Ecto neural progenitor cell (in vitro differentiated cells): ENCODE measurements at regions not wholly inside any gene's neighbourhood (a gene's known extent, or its start where the extent isn't known, plus 50 kb on each side); places are given as distances from the start of the nearest gene placed in this dataset.
"Not testable (repeated sequence)": the region's sequence is repeated elsewhere in the genome, so short reads cannot be mapped to it uniquely, and the experiment has no call there.

Experiments used
- DNase-seq: peaks from one replicate; pipeline ENCODE4 v3.0.0-alpha.2; 2018; ENCODE audit warnings: low spot score

DNA sequence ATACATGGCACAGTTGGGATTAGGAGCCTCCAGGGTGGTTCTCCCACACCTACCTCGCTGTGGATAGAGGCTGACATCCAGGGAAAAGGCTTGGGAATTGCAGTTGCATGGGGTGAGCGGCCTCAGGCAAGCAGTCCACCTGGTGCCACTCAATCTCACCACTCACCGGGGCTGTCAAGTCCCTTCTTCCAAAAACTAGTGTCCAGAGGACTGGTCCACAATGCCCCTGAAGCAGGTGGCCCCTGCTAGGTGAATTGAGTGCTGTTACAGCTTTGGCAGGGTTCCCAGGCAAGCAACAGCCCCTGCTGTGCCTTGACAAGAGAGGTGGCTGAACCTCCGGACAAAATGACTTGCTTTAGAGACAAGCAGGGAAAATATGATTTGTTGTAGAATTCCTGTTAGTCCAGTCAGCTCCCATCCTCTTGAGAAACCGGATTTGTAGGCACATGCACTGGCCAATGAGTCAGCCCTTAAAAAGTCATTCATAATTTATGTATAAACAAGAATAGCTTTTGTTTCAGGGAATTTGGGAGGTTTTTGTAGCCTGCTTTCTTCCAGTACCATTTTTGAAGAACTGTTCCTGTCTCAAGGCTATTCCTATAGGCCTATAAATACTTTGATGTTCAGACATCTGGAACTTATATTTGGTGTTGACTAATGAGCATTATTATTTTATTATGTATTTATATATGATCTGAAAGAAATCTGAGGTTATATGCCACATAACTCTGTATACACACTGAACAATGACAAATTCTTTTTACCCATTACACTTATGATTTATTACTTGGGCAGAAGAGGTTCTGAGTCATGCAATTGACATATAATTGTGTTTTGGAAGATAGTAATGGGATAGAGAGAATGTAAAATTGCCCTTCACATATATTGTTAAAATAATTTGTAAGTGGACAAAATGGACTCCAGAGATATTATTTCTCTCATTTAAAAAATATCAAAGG is 411.1 kb downstream of the ACTL7B start:
- no peak for DNase-seq

- DNase-seq: no peak
These were observed 412.0 kb downstream of the ACTL7B start for GRCh38 chr9:108443741-108444140.

GRCh38 chr9:108443019-108443633 is 412.7 kb downstream of the ACTL7B start:
- no peak for DNase-seq

- no peak for DNase-seq
These were observed 413.2 kb downstream of the ACTL7B start for GRCh38 chr9:108442627-108443018.

DNA sequence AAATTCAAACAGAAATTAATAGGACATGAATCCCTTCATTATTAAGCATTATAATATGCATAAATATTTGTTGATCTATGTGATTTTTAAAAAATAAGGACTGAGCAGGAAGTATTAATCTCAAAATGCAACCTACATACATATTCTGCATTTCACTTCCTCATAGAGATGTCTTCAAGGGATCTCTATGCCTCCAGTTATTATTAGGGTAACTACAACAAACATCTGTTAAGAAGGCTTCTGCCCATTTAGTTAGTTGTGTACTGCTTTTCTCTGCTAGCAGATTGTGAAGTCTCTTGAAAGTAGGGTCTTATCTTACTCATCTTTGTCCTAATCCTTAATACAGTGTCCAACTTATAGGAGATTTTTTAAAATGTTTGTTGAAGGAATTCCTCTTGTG is 414.1 kb downstream of the ACTL7B start:
- no peak for DNase-seq

GRCh38 chr9:108441251-108441650 is 414.5 kb downstream of the ACTL7B start:
- DNase-seq: no peak

- DNase-seq: no peak
These were observed 415.8 kb downstream of the ACTL7B start for GRCh38 chr9:108439947-108440346.

- DNase-seq: no peak
These were observed 418.1 kb downstream of the ACTL7B start for GRCh38 chr9:108437656-108438055.

DNA sequence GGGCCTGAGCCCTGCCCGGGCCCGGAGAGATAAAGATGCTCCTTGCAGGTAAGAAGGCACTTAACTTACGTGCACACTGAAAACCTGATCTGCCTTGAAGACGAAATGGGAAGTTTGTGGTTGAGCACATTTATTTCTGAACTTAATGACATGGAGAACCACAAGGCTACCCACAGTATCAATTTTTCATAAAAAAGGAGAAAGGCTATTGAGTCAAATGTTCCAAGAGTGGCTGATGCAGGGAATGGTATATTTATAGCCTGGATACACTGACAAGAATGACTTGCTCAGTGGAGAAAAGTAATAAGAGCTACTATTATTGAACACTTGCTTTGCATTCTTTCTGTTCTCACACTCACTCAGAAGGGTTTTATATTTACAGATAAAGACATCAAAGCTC is 419.3 kb downstream of the ACTL7B start:
- DNase-seq: no peak

DNA sequence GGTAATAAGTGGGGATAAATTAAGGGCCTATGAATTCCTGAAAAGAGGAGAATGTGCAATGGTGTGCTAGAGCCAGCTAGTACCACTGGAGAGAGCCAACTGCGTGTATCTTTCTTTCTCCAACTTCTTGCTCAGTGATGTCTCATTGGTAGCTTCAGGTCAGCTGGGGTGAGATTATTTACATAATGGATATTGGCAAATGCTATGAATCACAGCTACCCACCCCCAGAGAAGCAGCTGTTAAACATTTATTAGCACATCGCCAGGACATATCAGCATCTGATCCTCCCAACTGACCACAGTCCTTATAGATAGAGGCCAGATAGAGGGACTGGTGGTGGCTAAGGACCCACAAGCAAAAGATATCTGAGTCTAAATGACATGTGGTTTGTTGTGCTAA is 421.3 kb downstream of the ACTL7B start:
- no peak for DNase-seq

- DNase-seq: no peak
These were observed 421.8 kb downstream of the ACTL7B start for GRCh38 chr9:108434036-108434435.

DNA sequence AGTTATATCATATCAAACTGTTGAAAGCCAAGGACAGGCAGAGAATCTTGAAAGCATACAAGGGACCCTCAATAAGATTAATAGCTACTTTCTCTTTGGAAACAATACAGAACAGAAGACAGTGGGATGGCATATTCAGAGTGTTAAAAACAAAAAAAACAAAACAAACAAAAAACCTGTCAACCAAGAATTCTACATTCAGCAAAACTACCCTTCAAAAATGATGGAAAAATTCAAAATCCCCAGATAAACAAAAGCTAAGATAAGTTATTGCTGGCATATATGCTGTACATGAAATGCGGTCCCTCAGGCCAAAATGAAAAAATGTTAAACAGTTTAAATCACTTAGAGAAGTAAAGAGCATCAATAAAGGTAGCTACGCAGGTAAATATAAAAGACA is 425.1 kb downstream of the ACTL7B start:
- DNase-seq: no peak

GRCh38 chr9:108427751-108428150 is 428.0 kb downstream of the ACTL7B start:
- DNase-seq: no peak

GRCh38 chr9:108426421-108426940 is 429.3 kb downstream of the ACTL7B start:
- not testable (repeated sequence) for DNase-seq

DNA sequence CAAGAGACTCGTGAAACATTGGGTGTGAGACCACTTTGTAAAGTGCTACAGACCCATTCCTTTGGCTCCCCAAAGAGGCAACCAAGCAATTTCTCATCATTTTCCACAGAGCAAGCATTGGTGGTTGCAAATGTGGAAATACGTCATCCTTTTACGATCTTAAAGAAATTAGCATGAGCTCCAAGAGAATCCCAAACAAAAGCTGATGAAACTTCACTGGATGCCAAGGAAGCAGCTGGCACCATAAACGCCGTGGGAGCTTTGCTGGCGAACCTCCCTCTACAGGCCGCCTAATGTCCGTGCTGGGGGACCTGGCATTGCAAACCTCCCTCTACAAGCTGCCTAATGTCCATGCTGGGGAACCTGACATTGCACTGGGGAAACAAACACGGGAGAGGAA is 432.4 kb downstream of the ACTL7B start:
- no peak for DNase-seq

DNA sequence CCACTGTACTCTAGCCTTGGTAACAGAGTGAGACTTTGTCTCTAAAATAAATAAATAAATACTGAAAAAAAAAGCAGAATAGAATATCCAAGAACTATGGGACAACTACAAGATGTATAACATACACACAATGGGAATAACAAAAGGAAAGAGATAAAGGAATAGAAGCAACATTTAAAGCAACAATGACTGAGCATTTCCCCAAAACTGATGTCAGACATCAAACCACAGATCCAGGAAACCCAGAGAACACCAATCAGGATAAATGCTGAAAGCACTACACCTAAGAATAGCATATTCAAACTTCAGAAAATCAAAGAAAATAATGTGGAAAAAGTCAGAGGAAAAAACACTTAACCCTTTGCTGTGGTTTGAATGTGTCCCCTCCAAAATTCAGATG is 436.4 kb downstream of the ACTL7B start:
- no peak for DNase-seq

DNA sequence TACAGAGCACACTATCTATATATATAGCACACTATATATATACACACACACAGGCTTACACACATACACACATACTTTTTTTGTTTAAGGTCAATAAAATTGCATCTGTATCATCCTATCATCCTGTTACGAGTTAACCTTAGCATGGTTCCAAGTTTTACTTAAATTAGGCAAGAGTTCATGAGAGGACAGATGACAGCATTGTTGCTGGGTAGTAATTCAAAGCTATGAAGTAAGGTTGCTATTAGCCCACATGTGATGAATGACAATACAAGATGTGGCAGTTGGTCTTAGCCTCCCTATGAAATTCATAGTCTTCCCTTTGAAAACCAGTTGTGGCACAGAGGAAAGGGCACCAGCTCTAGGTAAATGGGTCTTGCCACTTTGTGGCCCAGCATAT is 438.1 kb downstream of the ACTL7B start:
- DNase-seq: no peak

DNA sequence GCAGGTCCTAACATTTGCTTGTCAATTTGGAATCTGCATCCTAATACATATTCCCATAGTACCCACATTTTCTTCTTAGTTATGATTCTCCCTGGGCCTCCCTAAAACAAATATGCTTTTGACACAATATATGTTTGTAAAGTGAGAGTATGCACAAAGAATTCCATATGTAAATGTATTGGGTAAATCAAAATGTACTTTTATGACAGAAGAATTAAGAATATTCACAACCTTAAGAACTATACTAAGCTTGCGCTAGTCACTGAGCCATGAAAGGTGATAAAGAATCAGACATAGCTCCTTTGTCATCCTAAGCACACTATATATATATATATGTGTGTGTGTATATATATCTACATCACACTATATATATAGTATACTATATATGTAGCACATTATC is 438.5 kb downstream of the ACTL7B start:
- DNase-seq: no peak

DNA sequence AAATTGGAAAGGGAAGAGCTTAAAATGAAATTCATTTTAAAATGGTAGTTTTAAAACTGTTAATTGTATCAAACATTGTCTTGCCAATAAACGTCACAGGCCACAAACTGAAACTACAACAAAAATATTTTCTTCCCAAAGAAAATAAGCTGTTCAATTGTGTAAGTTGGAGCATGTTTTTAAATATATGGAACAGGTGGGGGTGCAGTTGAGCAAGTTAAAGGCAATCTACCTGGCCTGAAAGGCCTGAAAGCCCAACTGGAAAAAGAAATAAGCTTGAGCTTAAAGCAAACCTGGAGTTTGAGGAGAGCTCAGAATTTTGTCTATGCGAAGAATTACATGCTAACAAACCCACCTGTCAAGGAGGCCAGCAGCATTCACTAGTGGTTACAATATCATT is 439.5 kb downstream of the ACTL7B start:
- DNase-seq: no peak

DNA sequence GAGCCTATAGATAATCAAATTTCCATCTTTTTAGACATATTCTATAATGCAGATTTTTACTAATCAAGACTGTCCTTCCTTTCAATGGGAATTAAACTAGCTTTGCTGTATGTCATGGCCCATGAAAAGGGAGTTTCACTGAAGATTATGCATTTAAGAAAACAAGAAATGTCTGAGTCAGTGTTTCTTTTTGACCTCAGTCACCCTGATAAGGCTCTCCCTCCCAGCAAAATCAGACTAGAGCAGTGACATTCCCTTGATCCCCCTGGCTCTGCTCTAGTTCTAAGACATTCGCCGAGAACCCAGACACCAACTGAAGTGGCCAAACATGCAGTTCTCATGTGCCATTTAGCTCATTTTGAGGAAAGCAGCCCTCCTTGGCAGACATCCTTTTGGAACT is 442.0 kb downstream of the ACTL7B start:
- DNase-seq: no peak

DNA sequence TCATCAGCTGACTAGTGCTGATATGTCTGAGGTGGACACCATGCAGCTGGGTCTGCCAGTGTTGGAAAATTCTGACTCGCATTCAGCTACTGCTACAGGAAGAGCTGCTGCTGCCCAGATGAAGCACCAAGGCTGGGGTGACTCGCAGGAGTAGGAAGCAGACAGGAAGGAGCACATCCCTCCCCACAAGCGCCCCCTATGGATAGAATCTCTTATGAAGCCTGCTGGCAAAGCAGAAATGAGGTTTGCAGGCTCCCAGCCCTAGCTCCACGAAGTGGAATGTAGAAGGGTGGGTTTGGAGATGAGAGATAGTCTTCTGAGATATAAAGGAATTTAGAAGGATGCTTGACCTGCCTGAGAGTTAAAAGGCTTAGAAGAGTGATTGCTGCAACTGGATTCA is 443.0 kb downstream of the ACTL7B start:
- no peak for DNase-seq

DNA sequence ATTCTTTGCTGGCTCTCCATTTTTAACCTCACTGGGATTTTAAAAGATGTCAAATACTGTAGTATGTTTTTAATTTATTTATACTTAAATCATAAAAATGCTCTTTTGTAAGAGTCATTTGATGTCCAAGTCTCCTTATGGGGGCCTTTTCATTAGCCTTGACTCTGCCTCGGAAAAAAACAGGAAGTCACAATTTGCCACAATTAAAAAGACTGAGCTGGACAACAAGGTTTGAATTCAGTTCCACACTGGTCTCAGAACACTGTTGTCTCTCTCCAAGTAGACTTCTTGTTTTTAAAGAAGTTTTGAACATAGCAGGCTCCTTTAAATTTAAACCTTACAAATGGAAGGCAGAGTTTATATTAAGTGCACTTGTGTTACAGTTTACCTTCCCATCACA is 444.2 kb downstream of the ACTL7B start:
- DNase-seq: no peak

DNA sequence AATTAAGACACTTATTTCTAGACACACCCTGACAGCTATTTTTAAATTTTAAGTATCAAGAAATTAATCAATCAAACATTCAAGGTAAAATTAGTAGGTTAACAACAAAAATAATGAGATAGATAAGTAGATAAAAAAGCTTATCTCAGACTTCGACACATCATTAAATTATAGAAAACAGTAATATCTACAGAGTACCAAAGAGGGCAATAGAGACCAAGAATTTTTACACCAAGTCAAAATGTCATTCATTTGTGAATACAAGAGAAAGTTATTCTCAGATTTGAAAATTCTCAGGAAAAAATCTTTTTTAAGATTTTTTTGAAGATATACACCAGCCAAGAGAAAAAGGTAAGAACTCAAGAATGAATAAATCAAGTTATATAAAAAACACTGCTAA is 445.6 kb downstream of the ACTL7B start:
- DNase-seq: no peak
